Stimulated activated CD4-positive, alpha-beta T cell treated with anti-CD3 and anti-CD28 coated beads, Interleukin-1b, Interleukin-23, amount 100 ng/mL, for 4 hours (primary cell): ENCODE measurements at regions not wholly inside any gene's neighbourhood (a gene's known extent, or its start where the extent isn't known, plus 50 kb on each side); places are given as distances from the start of the nearest gene placed in this dataset.

ENCODE experiments used
- DNase-seq, 2 donors: peaks; one replicate each; pipeline ENCODE4 v3.0.0-alpha.2; 2020; ENCODE audit warnings: low read depth in 2 of 2

DNA sequence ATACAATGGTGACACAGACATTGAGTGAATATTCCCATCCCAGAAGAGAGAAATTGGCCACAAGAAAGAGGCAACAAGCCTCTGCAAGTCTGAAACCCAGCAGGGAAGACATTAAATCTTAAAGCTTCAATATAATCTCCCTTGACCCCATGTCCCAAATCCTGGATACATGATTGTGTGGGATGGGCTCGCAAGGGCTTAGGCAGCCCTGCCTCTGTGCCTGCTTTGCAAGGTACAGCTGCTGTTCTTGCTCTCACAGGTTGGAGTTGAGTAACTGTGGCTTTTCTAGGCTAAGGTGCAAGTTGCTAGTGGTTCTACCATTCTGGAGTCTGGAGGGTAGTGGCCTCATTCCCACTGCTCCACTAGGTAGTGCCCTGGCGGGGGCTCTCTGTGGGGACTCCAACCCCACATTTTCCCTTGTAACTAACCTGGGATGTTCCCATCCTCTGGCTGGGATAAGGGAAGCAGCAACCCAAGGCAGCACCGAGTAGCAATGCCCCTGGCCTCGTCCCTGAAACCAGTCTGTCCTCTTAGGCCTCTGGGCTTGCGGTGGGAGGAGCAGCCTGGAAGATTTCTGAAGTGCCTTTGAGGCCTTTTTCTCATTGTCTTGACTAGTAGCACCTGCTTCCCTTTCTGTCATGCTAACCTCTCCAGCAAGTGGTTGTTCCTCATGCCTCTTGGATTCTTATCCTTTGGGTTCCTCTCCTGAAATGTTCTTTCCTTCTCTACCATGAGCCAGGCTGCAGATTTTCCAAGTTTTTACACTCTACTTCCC lies 90.0 kb downstream of the FAM174B start:
- no peak for DNase-seq

DNA sequence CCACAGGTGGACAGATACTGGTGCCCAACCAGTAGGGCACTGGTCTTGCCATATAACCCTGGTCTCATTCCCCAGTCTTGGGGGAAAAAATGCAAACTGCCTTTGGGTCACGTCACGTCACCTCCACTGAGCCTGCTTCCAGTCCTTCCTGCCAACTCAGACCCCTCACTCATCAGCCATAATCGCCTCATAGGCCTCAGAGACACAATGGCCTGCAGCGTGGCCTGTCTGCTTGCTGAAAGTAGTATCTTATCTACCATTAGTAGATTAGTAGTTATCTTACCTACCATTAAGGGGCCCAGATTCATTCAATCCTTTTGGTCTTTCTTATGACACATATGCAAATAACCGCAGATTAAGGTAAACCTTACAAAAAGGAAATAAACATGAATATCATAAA lies 93.8 kb downstream of the FAM174B start:
- DNase-seq, result no peak

DNA sequence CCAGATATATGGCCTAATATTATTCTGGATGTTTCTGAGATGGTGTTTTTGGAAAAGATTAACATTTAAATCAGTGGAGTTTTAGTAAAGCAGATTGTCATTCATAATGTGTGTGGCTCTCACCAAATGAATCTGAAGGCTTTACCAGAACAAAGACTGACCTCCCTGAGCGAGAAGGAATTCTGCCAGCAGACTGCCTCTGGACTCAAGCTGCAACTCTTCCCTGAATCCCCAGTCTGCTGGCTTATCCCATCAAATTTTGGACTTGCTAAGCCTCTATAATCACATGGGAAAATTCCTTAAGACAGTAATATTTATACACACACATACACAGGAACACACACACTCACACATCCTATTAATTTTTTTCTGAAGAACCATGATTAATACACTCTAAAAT lies 102.3 kb downstream of the FAM174B start:
- DNase-seq, result no peak

DNA sequence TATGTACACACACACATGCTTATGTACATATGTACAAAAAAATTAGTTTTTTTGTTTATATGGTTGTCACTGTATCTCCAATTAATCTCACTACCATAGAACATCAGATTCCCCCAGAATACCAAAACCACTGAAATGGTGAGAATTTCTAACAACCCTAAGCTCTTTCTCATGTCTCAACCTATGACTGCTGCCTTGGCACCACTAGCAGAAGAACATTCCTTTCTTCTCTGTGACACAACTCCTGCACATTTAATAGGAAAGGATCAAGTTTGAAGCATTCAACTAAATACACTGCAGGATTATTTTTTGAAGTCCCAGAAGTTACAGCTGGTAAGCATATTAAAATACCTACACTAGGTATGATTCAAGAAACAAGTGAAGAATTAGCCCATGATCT lies 109.6 kb downstream of the FAM174B start:
- DNase-seq, result no peak

DNA sequence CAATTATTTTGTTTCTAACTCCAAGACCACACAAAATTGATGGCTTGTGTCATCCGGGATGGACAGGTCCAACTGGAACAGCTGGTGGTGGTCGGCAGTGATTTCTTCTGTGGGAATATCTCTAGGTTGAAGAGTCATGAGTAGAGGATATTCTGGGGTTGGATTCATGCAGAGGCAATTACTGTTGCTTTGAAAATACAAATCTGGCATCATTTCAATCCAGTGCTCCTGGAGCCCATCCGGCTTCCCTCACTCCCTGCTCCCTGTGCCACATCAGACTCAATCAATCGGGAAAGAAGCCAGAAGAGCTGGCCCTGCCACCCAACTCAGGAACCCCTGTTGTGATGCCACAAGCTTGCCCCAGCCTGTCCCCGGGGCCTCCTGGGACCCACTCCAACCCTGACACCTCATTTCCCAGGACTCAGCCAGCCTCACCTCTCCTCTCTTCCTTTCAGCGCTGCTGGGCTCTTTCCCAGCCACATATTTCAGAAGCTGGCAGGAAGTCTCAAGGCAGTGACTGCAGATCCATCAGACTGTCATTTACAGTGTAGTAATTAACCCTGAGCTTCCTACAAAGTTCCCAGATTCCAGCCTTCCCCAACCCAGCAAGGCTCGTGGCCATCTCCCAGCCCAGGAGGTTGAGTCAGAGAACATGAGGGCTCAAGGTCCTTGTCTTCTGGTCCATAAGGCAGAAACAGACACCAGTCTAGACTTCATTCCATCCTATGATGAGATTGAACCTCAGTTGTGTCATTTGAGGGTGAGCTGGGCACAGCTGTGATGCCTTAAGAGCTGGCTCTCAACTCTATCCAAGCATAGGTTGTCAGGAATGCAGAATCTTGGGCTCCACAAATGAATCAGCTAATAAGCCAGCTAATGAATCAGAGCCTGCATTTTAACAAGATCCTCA lies 114.0 kb downstream of the FAM174B start:
- DNase-seq, result no peak

DNA sequence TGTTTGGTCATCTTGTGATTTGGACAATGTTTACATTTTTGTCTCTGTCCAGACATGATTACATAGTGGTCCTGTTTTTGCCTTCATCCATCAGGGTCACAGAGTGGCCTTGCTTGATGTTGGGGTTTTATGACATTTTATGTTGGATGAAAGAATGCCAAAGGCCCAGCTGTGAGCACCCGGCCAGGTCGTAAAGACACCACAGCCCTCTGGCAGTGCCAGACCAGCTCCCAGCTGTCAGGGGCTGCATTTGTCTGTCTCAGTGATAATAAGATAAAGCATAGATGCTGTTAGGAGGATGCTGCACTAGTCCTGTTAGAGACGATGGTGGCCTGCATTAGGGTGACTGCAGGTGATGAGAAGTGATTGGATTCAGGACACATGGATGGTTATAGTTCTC lies 117.5 kb downstream of the FAM174B start:
- no peak for DNase-seq

DNA sequence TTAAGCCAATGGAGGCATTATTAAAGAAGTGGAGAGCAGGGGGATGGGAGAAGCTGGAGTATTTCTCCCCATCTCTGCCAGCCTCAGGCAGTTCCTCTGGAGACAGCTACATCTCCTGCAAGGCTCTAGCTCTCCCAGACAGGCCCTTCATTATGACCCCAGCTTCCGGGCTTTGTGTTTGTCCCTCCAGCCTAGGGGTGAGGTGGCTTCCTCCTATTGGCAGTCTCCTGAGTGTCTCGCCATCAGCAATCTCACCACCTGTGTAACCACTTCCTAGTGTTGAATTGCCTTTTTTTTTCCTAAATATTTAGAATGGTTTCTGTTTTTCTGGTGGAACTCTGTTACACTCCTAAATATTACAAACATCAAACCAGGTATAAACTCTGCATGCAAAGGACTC lies 122.3 kb downstream of the FAM174B start:
- no peak for DNase-seq

DNA sequence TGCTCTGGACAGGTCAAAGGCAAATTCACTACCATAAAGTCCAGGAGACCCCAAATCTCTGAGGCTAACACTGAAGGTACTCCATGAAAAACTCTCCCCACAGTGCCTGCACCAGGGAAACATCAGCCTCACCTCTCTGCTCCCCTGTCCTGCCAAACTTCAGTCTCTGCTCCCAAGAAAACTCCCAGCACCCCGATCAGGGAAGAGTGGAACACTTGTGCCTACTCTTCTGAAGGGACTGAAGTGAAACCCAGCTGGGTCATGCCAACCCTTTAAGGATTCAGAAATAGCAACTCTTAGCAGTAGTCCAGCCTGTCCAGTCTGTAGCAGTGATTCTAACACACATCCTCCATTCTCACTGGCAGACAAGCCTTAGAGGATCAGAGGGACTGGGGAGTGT lies 124.2 kb downstream of the FAM174B start:
- DNase-seq, result no peak

DNA sequence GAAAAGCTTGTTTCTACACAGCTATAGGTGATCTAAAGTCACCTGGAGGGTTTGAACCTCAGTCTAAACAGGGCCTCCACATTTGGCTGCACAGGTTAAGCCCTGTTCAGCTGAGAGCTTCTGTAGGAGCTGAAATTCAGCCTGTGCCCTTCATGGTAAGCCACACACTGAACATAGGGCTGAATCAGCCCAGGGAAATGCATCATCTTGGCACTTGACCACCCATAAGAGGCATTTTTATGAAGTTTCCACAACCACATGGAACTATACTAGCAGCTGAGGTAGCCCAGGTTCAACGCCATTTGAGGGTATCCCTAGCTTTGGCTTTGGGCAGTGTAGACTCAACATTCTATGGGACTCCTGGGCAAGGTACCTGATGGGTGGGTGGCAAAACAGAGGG lies 126.8 kb downstream of the FAM174B start:
- DNase-seq, result no peak

DNA sequence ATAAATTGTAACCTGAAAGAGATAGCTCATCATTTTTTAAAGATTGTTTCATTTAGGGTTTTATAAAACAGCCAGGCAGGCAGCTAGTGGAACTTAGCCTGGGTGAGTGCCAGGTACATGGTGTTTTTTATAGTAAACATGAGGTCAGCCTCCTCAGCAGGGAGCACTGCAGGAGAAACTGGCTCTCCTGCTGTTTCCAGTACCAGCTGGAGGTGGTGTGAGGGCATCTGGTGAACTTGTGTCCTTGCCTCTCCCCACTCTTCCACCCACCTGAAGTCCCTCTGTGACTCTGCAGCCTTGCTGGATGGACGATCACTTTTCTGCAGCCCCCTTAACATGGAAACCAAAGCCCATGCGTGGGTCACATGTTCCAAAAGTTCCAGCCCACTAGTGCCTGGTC lies 128.4 kb downstream of the FAM174B start:
- DNase-seq, result no peak

DNA sequence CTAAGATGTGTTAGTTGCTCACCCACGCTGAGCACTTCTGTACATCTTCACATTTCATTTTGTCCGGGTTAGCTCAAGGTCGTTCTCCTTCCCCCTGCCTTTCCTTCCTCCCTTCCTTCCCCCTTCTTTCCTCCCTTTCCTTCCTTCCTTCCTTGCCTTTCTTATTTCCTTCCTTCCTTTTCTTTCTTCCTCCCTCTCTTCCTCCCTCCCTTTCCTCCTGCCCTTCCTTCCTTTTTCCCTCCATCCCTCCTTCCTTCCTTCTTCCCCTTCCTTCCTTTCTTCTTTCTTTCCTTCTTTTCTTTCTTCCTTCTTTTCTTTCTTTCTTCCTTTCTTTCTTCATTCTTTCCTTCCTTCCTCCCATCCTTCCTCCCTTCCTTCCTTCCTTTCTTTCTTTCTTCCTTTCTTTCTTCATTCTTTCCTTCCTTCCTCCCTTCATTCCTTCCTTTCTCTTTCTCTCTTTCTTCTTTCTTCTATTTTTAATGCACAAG lies 129.8 kb downstream of the FAM174B start:
- no peak for DNase-seq

DNA sequence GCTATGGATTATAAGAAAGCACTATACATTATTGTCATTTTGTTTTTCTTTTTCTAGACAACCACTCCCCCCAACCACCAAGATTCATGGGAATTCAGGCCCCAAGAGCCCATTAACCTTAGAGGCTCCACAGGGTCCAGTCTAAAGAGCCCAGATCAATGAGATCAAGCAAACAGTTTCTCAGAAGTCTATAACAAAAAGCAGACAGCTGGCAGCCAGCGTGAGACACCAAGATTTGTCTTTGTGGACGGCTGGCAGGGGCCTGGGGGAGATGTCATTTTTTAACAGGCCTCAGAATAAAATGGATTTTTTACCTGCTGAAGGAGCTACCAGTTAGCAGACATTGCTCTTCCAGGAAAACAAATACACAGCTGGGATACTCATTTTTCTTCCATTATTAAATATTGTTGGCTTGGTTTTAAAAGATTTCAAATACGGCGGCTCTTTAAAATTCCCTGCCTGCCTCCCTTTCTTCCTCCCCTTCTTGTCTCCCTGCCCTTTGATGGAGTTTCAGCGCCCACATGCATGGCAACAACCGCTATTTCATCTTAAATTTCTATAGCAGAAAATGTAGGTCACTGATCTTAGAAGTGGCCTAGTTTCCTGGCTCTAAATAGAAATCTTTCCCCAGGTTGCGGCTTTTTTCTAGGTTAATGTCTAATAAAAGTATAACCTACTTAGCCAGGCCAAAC lies 130.6 kb downstream of the FAM174B start:
- no peak for DNase-seq

DNA sequence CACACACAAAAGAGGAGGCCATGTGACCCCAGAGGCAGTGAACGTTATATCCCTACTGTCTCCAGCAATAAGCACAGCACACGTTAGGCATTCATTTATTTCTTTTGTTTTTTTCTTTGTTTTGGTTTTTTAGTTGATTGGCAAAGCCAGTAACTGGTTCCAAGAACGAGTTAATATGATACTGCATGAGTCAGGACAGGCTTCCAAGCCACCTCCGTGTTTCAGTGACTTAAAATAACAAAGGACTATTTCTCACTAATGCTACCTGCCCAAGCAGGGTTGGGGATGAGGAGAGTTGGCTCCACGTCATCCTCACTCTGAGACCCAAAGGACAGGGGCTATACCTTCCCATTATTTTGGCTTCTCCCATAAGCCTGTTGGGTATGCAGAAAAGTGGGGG lies 130.5 kb downstream of the ST8SIA2 start:
- no peak for DNase-seq

DNA sequence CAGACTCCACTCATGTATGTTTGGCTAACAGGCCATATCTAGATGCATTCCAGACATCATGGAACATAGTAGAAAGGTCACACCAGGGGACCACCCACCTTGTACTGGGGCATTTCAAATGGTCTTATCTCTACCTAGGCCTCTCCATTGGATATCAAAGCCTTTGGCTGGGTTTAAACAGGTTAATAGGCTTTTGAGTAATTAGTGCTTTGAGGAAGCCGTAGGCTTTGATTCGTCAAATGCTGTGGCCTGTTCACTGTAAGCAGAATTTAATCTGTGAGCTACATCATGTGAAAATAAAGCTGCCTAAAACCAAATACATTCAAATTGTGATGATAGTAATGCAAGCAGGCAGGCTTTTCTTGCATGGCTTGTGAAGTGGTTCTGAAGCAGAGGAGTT lies 129.5 kb downstream of the ST8SIA2 start:
- no peak for DNase-seq

DNA sequence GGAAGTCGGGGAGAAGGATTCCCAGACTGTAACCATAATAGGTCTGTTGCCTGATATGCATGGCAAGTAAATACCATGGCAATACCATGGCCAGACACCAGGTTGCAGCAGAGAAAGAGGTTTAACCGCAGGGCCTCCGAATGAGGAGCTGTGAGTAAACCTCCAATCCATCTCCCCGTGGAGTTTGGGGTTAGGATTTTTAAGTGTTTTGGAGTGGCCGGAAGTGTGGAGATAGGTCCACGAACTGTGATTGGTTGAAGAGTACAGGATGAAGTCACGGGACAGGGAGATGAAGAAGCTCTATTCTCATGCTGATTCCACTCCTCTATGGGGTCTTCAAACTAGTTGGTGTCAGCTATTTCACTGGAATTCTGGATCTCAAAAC lies 127.9 kb downstream of the ST8SIA2 start:
- peak; percentile 6 to 11 for DNase-seq

DNA sequence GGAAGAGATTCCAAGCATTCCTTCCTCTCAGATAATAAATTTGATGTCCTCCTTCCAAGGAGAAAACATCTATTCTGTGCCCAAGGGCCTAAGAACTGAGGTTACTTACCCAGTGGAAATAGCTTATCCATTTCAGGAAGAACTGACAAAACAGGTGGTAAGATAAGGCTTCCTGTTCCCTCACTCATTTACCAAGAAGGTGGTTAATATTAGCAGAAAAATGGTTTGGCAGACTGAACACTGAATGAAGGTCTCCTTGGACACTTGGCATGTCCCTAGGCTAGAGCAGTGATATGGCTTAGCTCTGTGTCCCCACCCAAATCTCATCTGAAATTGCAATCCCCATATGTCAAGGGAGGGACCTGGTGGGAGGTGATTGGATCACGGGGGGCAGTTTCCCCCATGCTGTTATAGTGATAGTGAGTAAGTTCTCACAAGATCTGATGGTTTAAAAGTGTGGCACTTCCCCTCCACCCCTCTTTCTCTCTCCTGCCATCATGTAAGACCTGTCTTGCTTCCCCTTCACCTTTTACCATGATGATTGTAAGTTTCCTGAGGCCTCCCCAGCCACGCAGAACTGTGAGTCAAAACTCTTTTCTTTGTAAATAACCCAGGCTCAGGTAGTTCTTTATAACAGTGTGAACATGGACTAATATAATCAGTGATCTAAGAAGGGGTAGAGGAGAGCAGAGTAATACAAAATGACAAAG lies 127.4 kb downstream of the ST8SIA2 start:
- DNase-seq, result no peak

DNA sequence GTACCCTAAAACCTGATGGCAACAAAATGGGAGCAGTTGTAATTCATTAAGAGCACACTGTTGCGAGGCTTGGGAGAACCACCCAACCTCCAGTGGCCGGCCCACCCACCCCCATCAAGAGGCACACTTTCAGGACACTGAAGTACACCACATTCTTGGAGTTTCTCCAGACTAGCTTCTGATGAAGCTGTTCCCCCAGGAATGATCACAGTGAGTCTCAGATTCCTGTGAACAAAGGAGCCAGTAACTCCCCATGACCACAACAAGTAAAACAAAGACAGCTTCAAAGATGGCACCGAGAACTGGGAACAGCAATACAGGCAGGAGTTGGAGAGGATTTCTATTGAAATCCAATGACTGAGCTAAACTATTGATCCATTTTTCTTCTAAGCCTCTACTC lies 126.0 kb downstream of the ST8SIA2 start:
- no peak for DNase-seq
